Prostate gland (tissue), 2 donors: ENCODE measurements at regions not wholly inside any gene's neighbourhood (a gene's known extent, or its start where the extent isn't known, plus 50 kb on each side); places are given as distances from the start of the nearest gene placed in this dataset.

Experiments used
- DNase-seq: peaks from one replicate; pipeline ENCODE4 v3.0.0-alpha.2; 2019; ENCODE audit warnings: low spot score
- H3K27ac ChIP-seq, 2 donors: fragments of 200-600 bp; sonication (generic); 2 replicates each; pipeline ENCODE4 v1.5.1; 2017 to 2019
- H3K27me3 ChIP-seq: fragments of 200-600 bp; sonication (generic); replicated peaks from 2 replicates; pipeline ENCODE4 v1.5.1; 2019; ENCODE audit not compliant: insufficient read depth
- H3K36me3 ChIP-seq, 2 donors: fragments of 200-600 bp; sonication (generic); 1 replicate in 1 of 2; 2 replicates in 1 of 2; pipeline versions ENCODE4 v1.5.1 to v1.8.1; 2017 to 2019
- H3K4me1 ChIP-seq: fragments of 200-600 bp; sonication (generic); replicated peaks from 2 replicates; pipeline ENCODE4 v1.5.1; 2019
- H3K4me3 ChIP-seq, 2 donors: fragments of 200-600 bp; sonication (generic); 2 replicates each; pipeline ENCODE4 v1.5.1; 2017 to 2019
- H3K9me3 ChIP-seq: fragments of 200-600 bp; sonication (generic); 2 replicates; pipeline ENCODE4 v1.5.1; 2017
- POLR2A ChIP-seq: fragments of 450-650 bp; IDR thresholded peaks from one replicate; pipeline ENCODE4 v1.6.1; 2016; ENCODE audit warnings: antibody characterized with exemption, mild to moderate bottlenecking
- POLR2AphosphoS5 ChIP-seq: sonication (generic); formaldehyde crosslinking; IDR thresholded peaks from one replicate; pipeline ENCODE4 v1.6.1; 2017; ENCODE audit warnings: antibody characterized with exemption
- WGBS: methylation state at CpG from one replicate; pipeline ENCODE4 v1.1.5; 2018; 5-methylcytosine and 5-hydroxymethylcytosine counted together
- intact Hi-C: fragments of 100-400 bp; cut with DNase I; formaldehyde crosslinking; loops from one replicate; pipeline ENCODE4 v1.14.2; 2022
- TF ChIP-seq, protein P1 (sequence below), 4 experiments: fragments of 200-600 bp in 2 of 4; fragments of 450-650 bp in 2 of 4; sonication (generic) in 2 of 4; IDR thresholded peaks; 1 replicate in 3 of 4; 2 replicates in 1 of 4; pipeline ENCODE4 v1.5.1; 2016 to 2019; ENCODE audit warnings: antibody characterized with exemption in 4 of 4, mild to moderate bottlenecking in 2 of 4, moderate library complexity in 2 of 4

GRCh38 chr1:226816576-226816975 lies 53.8 kb upstream of the PSEN2 start:
- Histone ChIP-seq H3K27me3 (no peaks in the 10 kb centered on the region), H3K36me3 (no peaks in the 10 kb centered on the region), H3K9me3 (no peaks in the 10 kb centered on the region), H3K4me3 (no peak overlapping the region), H3K27ac (no peak overlapping the region), H3K4me1 (peaks cover 4% of the 10 kb centered on the region)
- no peak for DNase-seq
- TF ChIP-seq, protein P1, sequence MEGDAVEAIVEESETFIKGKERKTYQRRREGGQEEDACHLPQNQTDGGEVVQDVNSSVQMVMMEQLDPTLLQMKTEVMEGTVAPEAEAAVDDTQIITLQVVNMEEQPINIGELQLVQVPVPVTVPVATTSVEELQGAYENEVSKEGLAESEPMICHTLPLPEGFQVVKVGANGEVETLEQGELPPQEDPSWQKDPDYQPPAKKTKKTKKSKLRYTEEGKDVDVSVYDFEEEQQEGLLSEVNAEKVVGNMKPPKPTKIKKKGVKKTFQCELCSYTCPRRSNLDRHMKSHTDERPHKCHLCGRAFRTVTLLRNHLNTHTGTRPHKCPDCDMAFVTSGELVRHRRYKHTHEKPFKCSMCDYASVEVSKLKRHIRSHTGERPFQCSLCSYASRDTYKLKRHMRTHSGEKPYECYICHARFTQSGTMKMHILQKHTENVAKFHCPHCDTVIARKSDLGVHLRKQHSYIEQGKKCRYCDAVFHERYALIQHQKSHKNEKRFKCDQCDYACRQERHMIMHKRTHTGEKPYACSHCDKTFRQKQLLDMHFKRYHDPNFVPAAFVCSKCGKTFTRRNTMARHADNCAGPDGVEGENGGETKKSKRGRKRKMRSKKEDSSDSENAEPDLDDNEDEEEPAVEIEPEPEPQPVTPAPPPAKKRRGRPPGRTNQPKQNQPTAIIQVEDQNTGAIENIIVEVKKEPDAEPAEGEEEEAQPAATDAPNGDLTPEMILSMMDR (IDR thresholded peaks at IDR 0.05), result no peak
- no peak for TF ChIP-seq POLR2A
- TF ChIP-seq POLR2AphosphoS5, result no peak
- 78% methylated on average over 3 of the region's 3 CpGs for WGBS
- intact Hi-C loops, result loop anchor here (5.0 kb wide), 1 partner anchor 34 kb away; no protein-coding TSS in a partner anchor

DNA sequence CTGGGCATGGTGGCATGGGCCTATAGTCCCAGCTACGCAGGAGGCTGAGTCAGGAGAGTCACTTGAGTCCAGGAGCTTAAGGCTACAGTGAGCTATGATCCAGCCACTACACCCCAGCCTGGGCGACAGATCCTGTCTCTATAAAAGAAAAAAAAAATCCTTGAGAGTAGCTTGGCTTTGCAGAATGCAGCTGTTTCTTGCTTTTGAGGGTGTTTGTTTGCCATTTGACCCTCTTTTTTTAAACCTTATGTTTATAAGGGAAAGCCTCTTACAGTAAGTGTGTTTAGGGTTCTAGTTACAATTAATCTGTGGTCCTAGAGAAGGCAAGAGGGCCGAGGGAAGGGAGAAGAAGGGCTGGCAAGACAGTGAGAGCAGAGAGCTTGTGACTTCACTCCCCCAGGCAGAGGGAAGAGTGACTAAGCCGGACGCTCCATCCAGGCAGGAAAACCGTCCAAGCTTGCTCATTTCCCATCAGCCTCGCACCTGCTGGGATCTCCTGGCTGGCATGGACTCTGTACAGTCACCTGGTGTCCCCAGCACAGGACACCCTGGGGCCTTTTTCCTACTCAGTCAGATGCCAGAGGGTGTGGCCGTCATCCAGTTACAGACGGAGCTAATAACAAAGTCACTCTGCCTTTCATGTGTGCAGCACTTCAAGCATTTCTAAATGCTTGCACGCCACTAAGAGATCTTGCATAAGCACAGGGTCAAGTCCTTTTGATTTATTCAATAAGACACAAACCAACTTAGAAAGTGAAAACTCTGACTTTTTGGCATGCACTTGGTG lies 55.5 kb upstream of the PSEN2 start:
- peak overlapping the region; percentile 69 to 70 for H3K27ac ChIP-seq
- TF ChIP-seq POLR2A (no peak), POLR2AphosphoS5 (peak; percentile 95)
- TF ChIP-seq, protein P1 (IDR thresholded peaks at IDR 0.05), result no peak
- intact Hi-C loops, result loop anchor here (5.0 kb wide), 1 partner anchor 33 kb away; no protein-coding TSS in a partner anchor
- no peaks in the 10 kb centered on the region for H3K36me3 ChIP-seq
- no peaks in the 10 kb centered on the region for H3K9me3 ChIP-seq
- peaks cover 4% of the 10 kb centered on the region for H3K4me1 ChIP-seq
- WGBS, result 21% methylated on average over 10 of the region's 10 CpGs
- DNase-seq, result peak; percentile 93
- H3K27me3 ChIP-seq, result no peaks in the 10 kb centered on the region
- H3K4me3 ChIP-seq, result no peak overlapping the region

- Histone ChIP-seq H3K27ac (peak overlapping the region; percentile 69 to 70), H3K9me3 (no peaks in the 10 kb centered on the region), H3K36me3 (no peaks in the 10 kb centered on the region), H3K27me3 (no peaks in the 10 kb centered on the region), H3K4me3 (no peak overlapping the region), H3K4me1 (peaks cover 4% of the 10 kb centered on the region)
- TF ChIP-seq, protein P1 (IDR thresholded peaks at IDR 0.05), result no peak
- DNase-seq, result no peak
- intact Hi-C loops, result no loop called here
- WGBS, result 90% methylated on average over 7 of the region's 7 CpGs
These were observed 56.5 kb upstream of the PSEN2 start for GRCh38 chr1:226813671-226814591.

- intact Hi-C loops, result no loop called here
- TF ChIP-seq, protein P1 (IDR thresholded peaks at IDR 0.05), result no peak
- TF ChIP-seq POLR2AphosphoS5 (no peak), POLR2A (no peak)
- Histone ChIP-seq H3K27ac (no peak overlapping the region), H3K36me3 (no peaks in the 10 kb centered on the region), H3K9me3 (no peaks in the 10 kb centered on the region), H3K4me1 (peaks cover 8% of the 10 kb centered on the region), H3K4me3 (no peak overlapping the region), H3K27me3 (no peaks in the 10 kb centered on the region)
- DNase-seq, result no peak
- WGBS, result 98% methylated on average over 4 of the region's 4 CpGs
These were observed 59.7 kb upstream of the PSEN2 start for GRCh38 chr1:226810681-226811080.
